HEK293T (cell line): ENCODE measurements at regions not wholly inside any gene's neighbourhood (a gene's known extent, or its start where the extent isn't known, plus 50 kb on each side); places are given as distances from the start of the nearest gene placed in this dataset.

Source experiments
- ARNT ChIP-seq: fragments of 450-650 bp; IDR thresholded peaks from 2 replicates; pipeline ENCODE4 v1.6.1; 2017; ENCODE audit warnings: mild to moderate bottlenecking
- BHLHE40 ChIP-seq: fragments of 450-650 bp; IDR thresholded peaks from 2 replicates; pipeline ENCODE4 v1.6.1; 2016; ENCODE audit warnings: mild to moderate bottlenecking, moderate library complexity, borderline replicate concordance
- FOXM1 ChIP-seq: fragments of 450-650 bp; IDR thresholded peaks from 2 replicates; pipeline ENCODE4 v1.6.1; 2017; ENCODE audit warnings: mild to moderate bottlenecking, borderline replicate concordance
- NFRKB ChIP-seq: fragments of 450-650 bp; IDR thresholded peaks from 2 replicates; pipeline ENCODE4 v1.6.1; 2016; ENCODE audit warnings: mild to moderate bottlenecking, moderate library complexity
- SP1 ChIP-seq: fragments of 450-650 bp; IDR thresholded peaks from 2 replicates; pipeline ENCODE4 v1.6.1; 2017

- no peak for TF ChIP-seq SP1
- TF ChIP-seq FOXM1: no peak
- TF ChIP-seq NFRKB: no peak
- no peak for TF ChIP-seq ARNT
- no peak for TF ChIP-seq BHLHE40
Observed at GRCh38 chr15:26028086-26028740, 165.1 kb upstream of the ATP10A start.
